ENCODE measurements at regions not wholly inside any gene's neighbourhood (a gene's known extent, or its start where the extent isn't known, plus 50 kb on each side); places are given as distances from the start of the nearest gene placed in this dataset.

GRCh38 chr1:18549906-18550305, 69.2 kb downstream of the KLHDC7A start:
- Histone ChIP-seq H3K27me3 (replicated peaks; ENCODE audit: insufficient read depth, low read depth, low read length, poor library complexity) (no peaks in the 10 kb centered on the region), H3K36me3 (ENCODE audit: insufficient read depth, low read length, poor library complexity, severe bottlenecking) (no peaks in the 10 kb centered on the region), H3K27ac (ENCODE audit: low read depth, low read length, poor library complexity, severe bottlenecking) (no peak overlapping the region), H3K4me1 (ENCODE audit: insufficient read depth, low read length, poor library complexity, severe bottlenecking) (no peaks in the 10 kb centered on the region), H3K4me3 (ENCODE audit: low read depth, low read length, poor library complexity, severe bottlenecking) (no peak overlapping the region), H3K9me3 (ENCODE audit: low read depth, low read length, poor library complexity, severe bottlenecking) (no peaks in the 10 kb centered on the region)
- TF ChIP-seq EZH2 (IDR thresholded peaks at IDR 0.05; ENCODE audit: borderline replicate concordance, low read depth, low read length, poor library complexity, severe bottlenecking) (no peak), CTCF (conservative IDR thresholded peaks at IDR 0.05; ENCODE audit: low read depth, low read length) (no peak)
- DNase-seq (ENCODE audit: low spot score): no peak
- BruUV-seq (replicated peaks): no TSS peak
- intact Hi-C loops (cut with micrococcal nuclease; ENCODE audit: unreplicated experiment): no loop called here
- POLR2A ChIA-PET (ENCODE audit: low non-redundant PET): no interaction called here
- CTCF ChIA-PET: no interaction called here

DNA sequence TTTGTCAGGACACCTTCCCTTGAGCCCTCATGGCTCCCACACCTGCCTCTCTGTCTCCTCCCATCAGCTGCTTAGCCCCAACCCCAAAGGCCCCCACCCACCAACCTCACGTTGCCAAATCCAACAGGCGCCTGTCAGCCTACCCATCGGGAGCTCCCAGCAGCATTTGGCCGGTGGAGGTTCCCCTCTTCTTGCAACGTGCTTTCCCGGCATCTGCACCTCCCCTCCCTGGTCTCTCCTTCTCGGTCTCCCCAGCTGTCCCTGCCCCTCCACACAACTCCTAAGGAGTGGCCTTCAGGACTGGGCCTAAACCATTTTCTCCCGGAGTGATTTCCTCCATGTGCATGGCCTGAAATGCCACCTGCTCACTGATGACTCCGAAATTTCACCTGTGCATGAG, 71.9 kb downstream of the KLHDC7A start:
- Histone ChIP-seq H3K9me3 (ENCODE audit: low read depth, low read length, poor library complexity, severe bottlenecking) (no peaks in the 10 kb centered on the region), H3K36me3 (ENCODE audit: insufficient read depth, low read length, poor library complexity, severe bottlenecking) (no peaks in the 10 kb centered on the region), H3K27ac (ENCODE audit: low read depth, low read length, poor library complexity, severe bottlenecking) (no peak overlapping the region), H3K4me3 (ENCODE audit: low read depth, low read length, poor library complexity, severe bottlenecking) (no peak overlapping the region), H3K4me1 (ENCODE audit: insufficient read depth, low read length, poor library complexity, severe bottlenecking) (peaks cover 3% of the 10 kb centered on the region), H3K27me3 (replicated peaks; ENCODE audit: insufficient read depth, low read depth, low read length, poor library complexity) (no peaks in the 10 kb centered on the region)
- DNase-seq (ENCODE audit: low spot score): no peak
- intact Hi-C loops (cut with micrococcal nuclease; ENCODE audit: unreplicated experiment): no loop called here
- BruUV-seq (replicated peaks): no TSS peak
- TF ChIP-seq CTCF (conservative IDR thresholded peaks at IDR 0.05; ENCODE audit: low read depth, low read length) (no peak), EZH2 (IDR thresholded peaks at IDR 0.05; ENCODE audit: borderline replicate concordance, low read depth, low read length, poor library complexity, severe bottlenecking) (no peak)
- ChIA-PET CTCF (interaction anchor here (0.6 kb wide), 1 partner anchor 209 kb away, joined by 3 read pairs; no protein-coding TSS in a partner anchor), POLR2A (ENCODE audit: low non-redundant PET) (no interaction called here)

DNA sequence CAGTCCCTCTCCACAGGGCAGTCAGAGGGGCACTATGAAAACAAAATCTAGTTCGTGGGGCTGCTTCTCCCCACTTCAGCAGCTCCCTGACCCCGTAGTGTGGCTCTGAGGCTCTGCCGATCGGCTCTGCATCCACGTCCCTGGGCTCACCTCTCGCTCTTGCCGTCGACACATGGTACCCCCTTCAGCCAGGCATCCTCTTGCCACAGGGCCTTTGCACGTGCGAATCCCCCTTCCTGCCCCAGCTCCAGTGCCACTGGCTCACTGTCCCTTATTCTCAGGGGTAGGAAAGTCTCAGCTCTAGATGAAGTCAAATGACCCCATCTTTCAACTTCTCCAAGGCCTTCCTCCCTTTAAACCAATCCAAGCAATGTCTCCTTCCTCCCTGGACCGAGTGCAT, 72.7 kb downstream of the KLHDC7A start:
- DNase-seq (ENCODE audit: low spot score): no peak
- ChIA-PET CTCF (no interaction called here), POLR2A (ENCODE audit: low non-redundant PET) (no interaction called here)
- no peak for TF ChIP-seq EZH2 (IDR thresholded peaks at IDR 0.05; ENCODE audit: borderline replicate concordance, low read depth, low read length, poor library complexity, severe bottlenecking)
- TF ChIP-seq CTCF (conservative IDR thresholded peaks at IDR 0.05; ENCODE audit: low read depth, low read length): no peak
- intact Hi-C loops (cut with micrococcal nuclease; ENCODE audit: unreplicated experiment): no loop called here
- no peak overlapping the region for H3K27ac ChIP-seq (ENCODE audit: low read depth, low read length, poor library complexity, severe bottlenecking)
- no peaks in the 10 kb centered on the region for H3K36me3 ChIP-seq (ENCODE audit: insufficient read depth, low read length, poor library complexity, severe bottlenecking)
- H3K9me3 ChIP-seq (ENCODE audit: low read depth, low read length, poor library complexity, severe bottlenecking): no peaks in the 10 kb centered on the region
- H3K4me3 ChIP-seq (ENCODE audit: low read depth, low read length, poor library complexity, severe bottlenecking): no peak overlapping the region
- H3K27me3 ChIP-seq (replicated peaks; ENCODE audit: insufficient read depth, low read depth, low read length, poor library complexity): no peaks in the 10 kb centered on the region
- peaks cover 10% of the 10 kb centered on the region for H3K4me1 ChIP-seq (ENCODE audit: insufficient read depth, low read length, poor library complexity, severe bottlenecking)
- no TSS peak for BruUV-seq (replicated peaks)
